Neural crest cell (in vitro differentiated cells): ENCODE measurements at regions not wholly inside any gene's neighbourhood (a gene's known extent, or its start where the extent isn't known, plus 50 kb on each side); places are given as distances from the start of the nearest gene placed in this dataset.

ENCODE experiments used
- DNase-seq: peaks from one replicate; pipeline ENCODE4 v3.0.0; 2021; ENCODE audit warnings: low read depth, mixed read lengths, low spot score
- H3K27ac Mint-ChIP-seq: one replicate; pipeline ENCODE4 v1.8.0; 2021; ENCODE audit warnings: mild to moderate bottlenecking, mixed read lengths; ENCODE audit not compliant: unreplicated experiment
- H3K27me3 Mint-ChIP-seq: 2 replicates; pipeline ENCODE4 v1.8.0; 2021; ENCODE audit warnings: low read depth, mild to moderate bottlenecking, mixed read lengths
- H3K36me3 Mint-ChIP-seq: 2 replicates; pipeline ENCODE4 v1.8.0; 2021; ENCODE audit warnings: low read depth, mild to moderate bottlenecking, mixed read lengths
- H3K4me1 Mint-ChIP-seq: 2 replicates; pipeline ENCODE4 v1.8.0; 2021; ENCODE audit warnings: mixed read lengths
- H3K4me3 Mint-ChIP-seq: one replicate; pipeline ENCODE4 v1.8.0; 2021; ENCODE audit warnings: mild to moderate bottlenecking, mixed read lengths
- H3K9me3 Mint-ChIP-seq: 2 replicates; pipeline ENCODE4 v1.8.0; 2021; ENCODE audit warnings: mixed read lengths
- TF ChIP-seq, protein P1 (sequence below): fragments of 200-600 bp; sonication (generic); conservative IDR thresholded peaks from 2 replicates; pipeline ENCODE4 v1.5.0; 2021; ENCODE audit warnings: antibody characterized with exemption, mild to moderate bottlenecking

GRCh38 chr2:58638256-58638805 lies 397.2 kb upstream of the FANCL start:
- no peak for DNase-seq
- no peaks in the 10 kb centered on the region for H3K27me3 Mint-ChIP-seq
- H3K4me1 Mint-ChIP-seq: peaks cover 4% of the 10 kb centered on the region
- H3K4me3 Mint-ChIP-seq: no peak overlapping the region
- TF ChIP-seq, protein P1, sequence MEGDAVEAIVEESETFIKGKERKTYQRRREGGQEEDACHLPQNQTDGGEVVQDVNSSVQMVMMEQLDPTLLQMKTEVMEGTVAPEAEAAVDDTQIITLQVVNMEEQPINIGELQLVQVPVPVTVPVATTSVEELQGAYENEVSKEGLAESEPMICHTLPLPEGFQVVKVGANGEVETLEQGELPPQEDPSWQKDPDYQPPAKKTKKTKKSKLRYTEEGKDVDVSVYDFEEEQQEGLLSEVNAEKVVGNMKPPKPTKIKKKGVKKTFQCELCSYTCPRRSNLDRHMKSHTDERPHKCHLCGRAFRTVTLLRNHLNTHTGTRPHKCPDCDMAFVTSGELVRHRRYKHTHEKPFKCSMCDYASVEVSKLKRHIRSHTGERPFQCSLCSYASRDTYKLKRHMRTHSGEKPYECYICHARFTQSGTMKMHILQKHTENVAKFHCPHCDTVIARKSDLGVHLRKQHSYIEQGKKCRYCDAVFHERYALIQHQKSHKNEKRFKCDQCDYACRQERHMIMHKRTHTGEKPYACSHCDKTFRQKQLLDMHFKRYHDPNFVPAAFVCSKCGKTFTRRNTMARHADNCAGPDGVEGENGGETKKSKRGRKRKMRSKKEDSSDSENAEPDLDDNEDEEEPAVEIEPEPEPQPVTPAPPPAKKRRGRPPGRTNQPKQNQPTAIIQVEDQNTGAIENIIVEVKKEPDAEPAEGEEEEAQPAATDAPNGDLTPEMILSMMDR: no peak
- H3K27ac Mint-ChIP-seq: no peak overlapping the region
- no peaks in the 10 kb centered on the region for H3K9me3 Mint-ChIP-seq
- H3K36me3 Mint-ChIP-seq: no peaks in the 10 kb centered on the region

DNA sequence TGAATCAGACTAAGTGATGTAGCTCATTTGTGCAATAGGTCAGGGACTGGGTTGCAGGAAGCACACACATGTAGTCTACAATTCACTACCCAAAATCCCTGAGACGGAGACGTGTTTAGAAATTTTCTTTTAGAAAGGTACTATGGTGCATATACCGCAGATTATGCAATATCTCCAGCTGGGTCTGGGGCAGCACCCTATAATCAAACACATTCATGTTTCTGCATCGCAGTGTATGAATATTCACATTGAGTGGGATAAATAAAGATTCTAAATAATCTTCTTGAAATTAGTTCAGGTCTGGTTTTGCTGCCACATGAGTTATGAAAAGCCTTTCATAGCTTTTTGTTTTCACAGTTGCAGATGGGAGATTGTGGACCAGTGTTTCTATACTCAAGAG lies 395.7 kb upstream of the FANCL start:
- DNase-seq: no peak
- no peaks in the 10 kb centered on the region for H3K27me3 Mint-ChIP-seq
- no peaks in the 10 kb centered on the region for H3K9me3 Mint-ChIP-seq
- H3K36me3 Mint-ChIP-seq: no peaks in the 10 kb centered on the region
- H3K4me1 Mint-ChIP-seq: peaks cover 4% of the 10 kb centered on the region
- H3K4me3 Mint-ChIP-seq: no peak overlapping the region
- TF ChIP-seq, protein P1: no peak
- H3K27ac Mint-ChIP-seq: no peak overlapping the region

DNA sequence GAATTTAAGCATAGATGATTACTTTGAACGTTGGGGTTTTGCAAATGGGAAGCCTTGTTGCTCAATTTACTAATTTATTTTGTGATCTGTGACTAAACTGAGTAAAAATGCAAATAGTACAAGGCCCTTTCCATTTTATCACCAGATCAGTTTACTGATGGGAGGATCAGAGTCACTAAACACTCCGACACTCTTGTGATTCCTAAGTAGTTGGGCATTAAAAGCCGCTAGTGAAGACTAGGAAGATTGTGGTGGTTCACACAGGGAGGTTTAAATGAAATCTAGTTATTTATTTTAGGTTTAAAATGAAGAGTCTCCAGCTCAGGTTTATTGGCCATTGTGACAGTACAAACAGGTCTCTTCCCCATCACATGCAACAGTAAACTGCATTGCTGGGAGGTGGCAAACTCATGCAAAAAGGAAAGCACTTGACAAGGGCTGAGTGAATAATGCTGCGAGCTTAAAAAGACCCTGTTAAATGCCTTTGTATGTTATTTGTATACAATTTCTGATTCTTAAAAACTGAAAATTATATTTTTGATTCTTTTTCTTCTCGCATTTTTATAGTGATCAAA lies 394.8 kb upstream of the FANCL start:
- Mint-ChIP-seq H3K4me1 (peaks cover 4% of the 10 kb centered on the region), H3K9me3 (no peaks in the 10 kb centered on the region), H3K27me3 (no peaks in the 10 kb centered on the region), H3K4me3 (no peak overlapping the region), H3K36me3 (no peaks in the 10 kb centered on the region), H3K27ac (no peak overlapping the region)
- no peak for DNase-seq
- TF ChIP-seq, protein P1: no peak

GRCh38 chr2:58634653-58635370 lies 393.7 kb upstream of the FANCL start:
- Mint-ChIP-seq H3K27ac (no peak overlapping the region), H3K4me3 (no peak overlapping the region), H3K9me3 (no peaks in the 10 kb centered on the region), H3K4me1 (peaks cover 4% of the 10 kb centered on the region), H3K36me3 (no peaks in the 10 kb centered on the region), H3K27me3 (no peaks in the 10 kb centered on the region)
- TF ChIP-seq, protein P1: no peak
- DNase-seq: no peak

GRCh38 chr2:58633613-58634365 lies 392.7 kb upstream of the FANCL start:
- Mint-ChIP-seq H3K4me3 (no peak overlapping the region), H3K27ac (no peak overlapping the region), H3K27me3 (no peaks in the 10 kb centered on the region), H3K36me3 (no peaks in the 10 kb centered on the region), H3K9me3 (no peaks in the 10 kb centered on the region), H3K4me1 (peaks cover 4% of the 10 kb centered on the region)
- TF ChIP-seq, protein P1: no peak
- no peak for DNase-seq
